ENCODE measurements at regions not wholly inside any gene's neighbourhood (a gene's known extent, or its start where the extent isn't known, plus 50 kb on each side); places are given as distances from the start of the nearest gene placed in this dataset.

DNA sequence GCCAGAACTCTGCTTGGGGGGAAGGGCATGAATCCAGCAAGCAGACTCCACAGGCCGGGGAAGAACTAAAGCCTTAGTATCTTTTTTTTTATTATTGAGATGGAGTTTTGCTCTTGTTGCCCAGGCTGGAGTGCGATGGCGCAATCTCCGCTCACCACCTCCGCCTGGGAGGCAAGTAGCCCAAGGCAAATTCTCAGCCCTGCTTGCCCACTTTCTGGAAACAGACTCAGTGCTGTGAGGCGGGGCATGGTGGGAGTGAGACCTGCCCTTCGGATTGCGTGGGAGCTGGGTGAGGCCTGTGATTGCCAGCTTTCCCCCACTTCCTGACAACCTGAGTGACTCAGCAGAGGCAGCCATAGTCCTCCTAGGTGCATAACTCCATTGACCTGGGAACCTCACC, 348.8 kb downstream of the GASK1B start:
- Histone ChIP-seq H3F3A (replicated peaks; ENCODE audit: low read depth) (no peaks in the 10 kb centered on the region), H2AFZ (peak overlapping the region; percentile 76; the same call in 1 of the 2 replicates), H3K27me3 (ENCODE audit: insufficient read depth) (no peaks in the 10 kb centered on the region), H3K79me2 (replicated peaks; ENCODE audit: insufficient read depth) (no peaks in the 10 kb centered on the region), H3K4me2 (no peak overlapping the region), H3K36me3 (ENCODE audit: insufficient read depth) (no peaks in the 10 kb centered on the region), H4K20me1 (replicated peaks; ENCODE audit: insufficient read depth) (no peaks in the 10 kb centered on the region), H3K27ac (ENCODE audit: low read depth) (no peak overlapping the region), H3K4me3 (no peak overlapping the region), H3K9me2 (ENCODE audit: insufficient read depth) (0 out of 2 replicates have a peak, but pooled peaks cover 6% of the 10 kb centered on the region), H3K4me1 (ENCODE audit: insufficient read depth) (peaks cover 6% of the 10 kb centered on the region)
- DNase-seq (ENCODE audit: low spot score), result no peak
- peaks cover 11% of the 10 kb centered on the region for H3K4me1 Mint-ChIP-seq
- no peak for ATAC-seq
- TF ChIP-seq, protein P1, sequence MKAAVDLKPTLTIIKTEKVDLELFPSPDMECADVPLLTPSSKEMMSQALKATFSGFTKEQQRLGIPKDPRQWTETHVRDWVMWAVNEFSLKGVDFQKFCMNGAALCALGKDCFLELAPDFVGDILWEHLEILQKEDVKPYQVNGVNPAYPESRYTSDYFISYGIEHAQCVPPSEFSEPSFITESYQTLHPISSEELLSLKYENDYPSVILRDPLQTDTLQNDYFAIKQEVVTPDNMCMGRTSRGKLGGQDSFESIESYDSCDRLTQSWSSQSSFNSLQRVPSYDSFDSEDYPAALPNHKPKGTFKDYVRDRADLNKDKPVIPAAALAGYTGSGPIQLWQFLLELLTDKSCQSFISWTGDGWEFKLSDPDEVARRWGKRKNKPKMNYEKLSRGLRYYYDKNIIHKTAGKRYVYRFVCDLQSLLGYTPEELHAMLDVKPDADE (IDR thresholded peaks at IDR 0.05), result no peak
- TF ChIP-seq ZNF331 (CRISPR knock-in tag; IDR thresholded peaks at IDR 0.05; ENCODE audit: low read depth) (no peak), NANOG (IDR thresholded peaks at IDR 0.05; ENCODE audit: borderline replicate concordance) (no peak), ZNF114 (CRISPR knock-in tag; IDR thresholded peaks at IDR 0.05) (no peak), CTCF (conservative IDR thresholded peaks at IDR 0.05; ENCODE audit: low read depth in 2 of 2) (no peak)
- H3K27me3 Mint-ChIP-seq (ENCODE audit: insufficient read depth, low read depth, poor library complexity), result no peaks in the 10 kb centered on the region
- peaks cover 7% of the 10 kb centered on the region; the same call in 2 of the 3 replicates for H3K9me3 Mint-ChIP-seq
- H3K36me3 Mint-ChIP-seq (ENCODE audit: low read depth), result peaks cover 7% of the 10 kb centered on the region; the same call in 2 of the 3 replicates
- H3K4me3 Mint-ChIP-seq, result no peak overlapping the region
- H3K27ac Mint-ChIP-seq, result peak overlapping the region; percentile 40; the same call in 1 of the 2 replicates

DNA sequence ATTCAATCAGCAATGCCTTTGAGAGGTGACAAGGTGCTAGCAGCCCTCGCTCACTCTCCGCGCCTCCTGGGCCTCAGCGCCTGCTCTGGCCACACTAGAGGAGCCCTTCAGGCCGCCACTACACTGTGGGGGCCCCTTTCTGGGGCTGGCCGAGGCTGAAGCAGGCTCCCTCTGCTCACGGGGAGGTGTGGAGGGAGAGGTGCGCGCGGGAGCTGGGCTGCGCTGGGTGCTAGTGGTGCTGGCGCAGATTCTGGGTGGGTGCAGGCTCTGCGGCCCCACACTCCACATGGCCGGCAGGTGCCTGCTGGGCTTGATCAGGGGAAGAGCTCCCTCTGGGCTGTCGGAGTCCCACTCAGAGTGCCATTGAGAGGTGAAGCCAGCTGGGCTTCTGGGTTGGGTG, 351.0 kb downstream of the GASK1B start:
- H3K36me3 ChIP-seq (ENCODE audit: insufficient read depth), result no peaks in the 10 kb centered on the region
- H3K4me2 ChIP-seq, result no peak overlapping the region
- H2AFZ ChIP-seq, result no peak overlapping the region
- no peak for DNase-seq (ENCODE audit: low spot score)
- Mint-ChIP-seq H3K4me3 (no peak overlapping the region), H3K27me3 (ENCODE audit: insufficient read depth, low read depth, poor library complexity) (peaks cover 3% of the 10 kb centered on the region), H3K27ac (no peak overlapping the region), H3K4me1 (peaks cover 11% of the 10 kb centered on the region), H3K36me3 (ENCODE audit: low read depth) (peaks cover 7% of the 10 kb centered on the region; the same call in 2 of the 3 replicates), H3K9me3 (peaks cover 6% of the 10 kb centered on the region; the same call in 2 of the 3 replicates)
- no peaks in the 10 kb centered on the region for H3F3A ChIP-seq (replicated peaks; ENCODE audit: low read depth)
- H3K4me1 ChIP-seq (ENCODE audit: insufficient read depth), result peaks cover 6% of the 10 kb centered on the region
- 0 out of 2 replicates have a peak, but pooled peaks cover 6% of the 10 kb centered on the region for H3K9me2 ChIP-seq (ENCODE audit: insufficient read depth)
- no peak overlapping the region for H3K27ac ChIP-seq (ENCODE audit: low read depth)
- no peaks in the 10 kb centered on the region for H3K27me3 ChIP-seq (ENCODE audit: insufficient read depth)
- ATAC-seq, result no peak
- H3K79me2 ChIP-seq (replicated peaks; ENCODE audit: insufficient read depth), result no peaks in the 10 kb centered on the region
- H4K20me1 ChIP-seq (replicated peaks; ENCODE audit: insufficient read depth), result no peaks in the 10 kb centered on the region
- no peak overlapping the region for H3K4me3 ChIP-seq
- no peak for TF ChIP-seq NANOG (IDR thresholded peaks at IDR 0.05; ENCODE audit: borderline replicate concordance)
- TF ChIP-seq STAT1 (IDR thresholded peaks at IDR 0.05; ENCODE audit: unreplicated experiment), result no peak
- TF ChIP-seq CREB1 (CRISPR knock-in tag; IDR thresholded peaks at IDR 0.05; ENCODE audit: low read depth), result no peak
- no peak for TF ChIP-seq CTCF (conservative IDR thresholded peaks at IDR 0.05; ENCODE audit: low read depth in 2 of 2)
- TF ChIP-seq EZH2phosphoT487 (IDR thresholded peaks at IDR 0.05; ENCODE audit: unreplicated experiment), result no peak
- TF ChIP-seq POLR2AphosphoS5 (IDR thresholded peaks at IDR 0.05; ENCODE audit: low read depth), result no peak
- no peak for TF ChIP-seq JUNB (IDR thresholded peaks at IDR 0.05; ENCODE audit: unreplicated experiment)
- no peak for TF ChIP-seq ZNF331 (CRISPR knock-in tag; IDR thresholded peaks at IDR 0.05; ENCODE audit: low read depth)
- TF ChIP-seq ZNF114 (CRISPR knock-in tag; IDR thresholded peaks at IDR 0.05), result no peak
